Activated CD8-positive, alpha-beta memory T cell treated with anti-CD3 and anti-CD28 coated beads, Interleukin-2, amount 10 ng/mL, durations not matched to agents 7 days and 5 days (primary cell): ENCODE measurements at regions not wholly inside any gene's neighbourhood (a gene's known extent, or its start where the extent isn't known, plus 50 kb on each side); places are given as distances from the start of the nearest gene placed in this dataset.
"Not testable (repeated sequence)": the region's sequence is repeated elsewhere in the genome, so short reads cannot be mapped to it uniquely, and the experiment has no call there.

Experiments used
- ATAC-seq: fragments of 150-1000 bp; cut with Tn5 transposase; one replicate; pipeline ENCODE4 v1.10.0; 2021; ENCODE audit warnings: moderate library complexity
- CTCF ChIA-PET: fragments of 350-600 bp; sonication (Branson Sonifier 250); formaldehyde crosslinking; loops from one replicate; lab custom pipeline; 2021; ENCODE audit warnings: antibody characterized with exemption; lab: Charles Lee
- DNase-seq: peaks from one replicate; pipeline ENCODE4 v3.0.0-alpha.2; 2020
- H3K27ac Mint-ChIP-seq: one replicate; pipeline ENCODE4 v1.8.0; 2021; ENCODE audit warnings: mild to moderate bottlenecking, mixed read lengths
- H3K27me3 Mint-ChIP-seq: one replicate; pipeline ENCODE4 v1.8.0; 2021; ENCODE audit warnings: mixed read lengths
- H3K36me3 Mint-ChIP-seq: one replicate; pipeline ENCODE4 v1.8.0; 2021; ENCODE audit warnings: mild to moderate bottlenecking, mixed read lengths
- H3K4me1 Mint-ChIP-seq: one replicate; pipeline ENCODE4 v1.8.0; 2021; ENCODE audit warnings: mixed read lengths
- H3K4me3 Mint-ChIP-seq: one replicate; pipeline ENCODE4 v1.8.0; 2021; ENCODE audit warnings: mild to moderate bottlenecking, moderate library complexity, mixed read lengths
- H3K9me3 Mint-ChIP-seq: one replicate; pipeline ENCODE4 v1.8.0; 2022; ENCODE audit warnings: low read depth, mixed read lengths

- H3K27ac Mint-ChIP-seq, H3K9me3 Mint-ChIP-seq, H3K4me3 Mint-ChIP-seq, DNase-seq, H3K36me3 Mint-ChIP-seq, CTCF ChIA-PET, ATAC-seq, H3K4me1 Mint-ChIP-seq: not testable (repeated sequence)
- H3K27me3 Mint-ChIP-seq, result peaks cover 20% of the 10 kb centered on the region
Measured at GRCh38 chr2:242070726-242071125, 201.2 kb downstream of the RTP5 start.

GRCh38 chr2:242071377-242071776, 201.8 kb downstream of the RTP5 start:
- H3K4me1 Mint-ChIP-seq, H3K36me3 Mint-ChIP-seq, ATAC-seq, H3K4me3 Mint-ChIP-seq, H3K9me3 Mint-ChIP-seq, H3K27ac Mint-ChIP-seq, DNase-seq, CTCF ChIA-PET: not testable (repeated sequence)
- H3K27me3 Mint-ChIP-seq, result peaks cover 24% of the 10 kb centered on the region

- H3K27me3 Mint-ChIP-seq, result peaks cover 23% of the 10 kb centered on the region
- H3K36me3 Mint-ChIP-seq, H3K27ac Mint-ChIP-seq, H3K4me3 Mint-ChIP-seq, CTCF ChIA-PET, ATAC-seq, DNase-seq, H3K9me3 Mint-ChIP-seq, H3K4me1 Mint-ChIP-seq: not testable (repeated sequence)
Measured at GRCh38 chr2:242071936-242072335, 202.4 kb downstream of the RTP5 start.

GRCh38 chr2:242075168-242075567, 205.6 kb downstream of the RTP5 start:
- no peak overlapping the region for H3K4me3 Mint-ChIP-seq
- DNase-seq (no peak), ATAC-seq (no peak)
- peaks cover 29% of the 10 kb centered on the region for H3K27me3 Mint-ChIP-seq
- H3K36me3 Mint-ChIP-seq, result no peaks in the 10 kb centered on the region
- CTCF ChIA-PET, result no interaction called here
- H3K4me1 Mint-ChIP-seq, result no peaks in the 10 kb centered on the region
- H3K27ac Mint-ChIP-seq, result no peak overlapping the region
- H3K9me3 Mint-ChIP-seq, result no peaks in the 10 kb centered on the region

GRCh38 chr2:242075696-242076095, 206.2 kb downstream of the RTP5 start:
- CTCF ChIA-PET, result no interaction called here
- no peak overlapping the region for H3K4me3 Mint-ChIP-seq
- DNase-seq, result no peak
- no peaks in the 10 kb centered on the region for H3K9me3 Mint-ChIP-seq
- peaks cover 29% of the 10 kb centered on the region for H3K27me3 Mint-ChIP-seq
- H3K36me3 Mint-ChIP-seq, result no peaks in the 10 kb centered on the region
- H3K4me1 Mint-ChIP-seq, result no peaks in the 10 kb centered on the region
- ATAC-seq, result no peak
- H3K27ac Mint-ChIP-seq, result no peak overlapping the region

GRCh38 chr2:242076184-242076583, 206.7 kb downstream of the RTP5 start:
- H3K9me3 Mint-ChIP-seq, H3K4me3 Mint-ChIP-seq, H3K36me3 Mint-ChIP-seq, DNase-seq, H3K4me1 Mint-ChIP-seq, ATAC-seq, H3K27ac Mint-ChIP-seq, CTCF ChIA-PET: not testable (repeated sequence)
- peaks cover 33% of the 10 kb centered on the region for H3K27me3 Mint-ChIP-seq

- H3K27me3 Mint-ChIP-seq, result peaks cover 39% of the 10 kb centered on the region
- ATAC-seq, H3K4me3 Mint-ChIP-seq, H3K4me1 Mint-ChIP-seq, H3K9me3 Mint-ChIP-seq, CTCF ChIA-PET, H3K27ac Mint-ChIP-seq, DNase-seq, H3K36me3 Mint-ChIP-seq: not testable (repeated sequence)
Measured at GRCh38 chr2:242078426-242078825, 208.9 kb downstream of the RTP5 start.

GRCh38 chr2:242079792-242080191, 210.3 kb downstream of the RTP5 start:
- H3K36me3 Mint-ChIP-seq, H3K4me3 Mint-ChIP-seq, ATAC-seq, H3K4me1 Mint-ChIP-seq, CTCF ChIA-PET, H3K27ac Mint-ChIP-seq, DNase-seq, H3K9me3 Mint-ChIP-seq: not testable (repeated sequence)
- peaks cover 42% of the 10 kb centered on the region for H3K27me3 Mint-ChIP-seq

- CTCF ChIA-PET, H3K4me1 Mint-ChIP-seq, DNase-seq, H3K4me3 Mint-ChIP-seq, H3K27ac Mint-ChIP-seq, H3K36me3 Mint-ChIP-seq, H3K9me3 Mint-ChIP-seq, ATAC-seq: not testable (repeated sequence)
- peaks cover 35% of the 10 kb centered on the region for H3K27me3 Mint-ChIP-seq
Measured at GRCh38 chr2:242080575-242081214, 211.2 kb downstream of the RTP5 start.

- H3K4me1 Mint-ChIP-seq, result peaks cover 22% of the 10 kb centered on the region
- ATAC-seq, H3K36me3 Mint-ChIP-seq, DNase-seq, CTCF ChIA-PET, H3K27ac Mint-ChIP-seq, H3K9me3 Mint-ChIP-seq, H3K4me3 Mint-ChIP-seq: not testable (repeated sequence)
- H3K27me3 Mint-ChIP-seq, result peaks cover 17% of the 10 kb centered on the region
Measured at GRCh38 chr2:242084034-242084433, 214.5 kb downstream of the RTP5 start.

- H3K4me3 Mint-ChIP-seq, H3K36me3 Mint-ChIP-seq, DNase-seq, H3K27ac Mint-ChIP-seq, ATAC-seq, H3K9me3 Mint-ChIP-seq, CTCF ChIA-PET: not testable (repeated sequence)
- peaks cover 20% of the 10 kb centered on the region for H3K27me3 Mint-ChIP-seq
- peaks cover 27% of the 10 kb centered on the region for H3K4me1 Mint-ChIP-seq
Measured at GRCh38 chr2:242085024-242085674, 215.6 kb downstream of the RTP5 start.

GRCh38 chr2:242085941-242086621, 216.6 kb downstream of the RTP5 start:
- H3K27me3 Mint-ChIP-seq, result peaks cover 18% of the 10 kb centered on the region
- CTCF ChIA-PET, result no interaction called here
- H3K4me1 Mint-ChIP-seq, result peaks cover 27% of the 10 kb centered on the region
- peaks cover 3% of the 10 kb centered on the region for H3K36me3 Mint-ChIP-seq
- H3K27ac Mint-ChIP-seq, result peak overlapping the region; percentile 44
- H3K9me3 Mint-ChIP-seq, result no peaks in the 10 kb centered on the region
- ATAC-seq, result no peak
- peak; percentile 46 for DNase-seq
- H3K4me3 Mint-ChIP-seq, result peak overlapping the region; percentile 3

- H3K36me3 Mint-ChIP-seq, H3K9me3 Mint-ChIP-seq, DNase-seq, H3K27ac Mint-ChIP-seq, CTCF ChIA-PET: not testable (repeated sequence)
- peak; percentile 37 for ATAC-seq
- peak overlapping the region; percentile 78 for H3K4me3 Mint-ChIP-seq
- H3K27me3 Mint-ChIP-seq, result peaks cover 10% of the 10 kb centered on the region
- peaks cover 27% of the 10 kb centered on the region for H3K4me1 Mint-ChIP-seq
Measured at GRCh38 chr2:242088044-242088443, 218.5 kb downstream of the RTP5 start.
